GM12891 (cell line): ENCODE measurements at regions not wholly inside any gene's neighbourhood (a gene's known extent, or its start where the extent isn't known, plus 50 kb on each side); places are given as distances from the start of the nearest gene placed in this dataset.
"Not testable (repeated sequence)": the region's sequence is repeated elsewhere in the genome, so short reads cannot be mapped to it uniquely, and the experiment has no call there.

Source experiments
- DNase-seq: peaks from one replicate; pipeline ENCODE4 v3.0.0; 2011; ENCODE audit warnings: low spot score; ENCODE audit not compliant: insufficient read length
- FAIRE-seq: peaks from 2 replicates; lab custom pipeline; 2011; peaks lifted over from hg19 to GRCh38; lab: Jason Lieb, UNC
- PAX5 ChIP-seq: IDR thresholded peaks from 2 replicates; pipeline ENCODE4 v1.6.1; 2011; ENCODE audit warnings: low read length, moderate library complexity, mild to moderate bottlenecking; ENCODE audit not compliant: insufficient read depth, severe bottlenecking
- POLR2A ChIP-seq: IDR thresholded peaks from 2 replicates; pipeline ENCODE4 v1.6.1; 2011; ENCODE audit warnings: low read depth, low read length, control low read depth
- POLR2AphosphoS5 ChIP-seq: IDR thresholded peaks from 2 replicates; pipeline ENCODE4 v1.6.1; 2011; ENCODE audit warnings: low read depth, low read length, control low read depth
- POU2F2 ChIP-seq: IDR thresholded peaks from 2 replicates; pipeline ENCODE4 v1.6.1; 2011; ENCODE audit warnings: low read depth, mild to moderate bottlenecking, control low read depth, low read length, moderate library complexity
- SPI1 ChIP-seq: IDR thresholded peaks from 2 replicates; pipeline ENCODE4 v1.6.1; 2011; ENCODE audit warnings: low read depth, low read length, control low read depth
- TAF1 ChIP-seq: IDR thresholded peaks from 2 replicates; pipeline ENCODE4 v1.6.1; 2011; ENCODE audit warnings: low read depth, low read length, control low read depth

DNA sequence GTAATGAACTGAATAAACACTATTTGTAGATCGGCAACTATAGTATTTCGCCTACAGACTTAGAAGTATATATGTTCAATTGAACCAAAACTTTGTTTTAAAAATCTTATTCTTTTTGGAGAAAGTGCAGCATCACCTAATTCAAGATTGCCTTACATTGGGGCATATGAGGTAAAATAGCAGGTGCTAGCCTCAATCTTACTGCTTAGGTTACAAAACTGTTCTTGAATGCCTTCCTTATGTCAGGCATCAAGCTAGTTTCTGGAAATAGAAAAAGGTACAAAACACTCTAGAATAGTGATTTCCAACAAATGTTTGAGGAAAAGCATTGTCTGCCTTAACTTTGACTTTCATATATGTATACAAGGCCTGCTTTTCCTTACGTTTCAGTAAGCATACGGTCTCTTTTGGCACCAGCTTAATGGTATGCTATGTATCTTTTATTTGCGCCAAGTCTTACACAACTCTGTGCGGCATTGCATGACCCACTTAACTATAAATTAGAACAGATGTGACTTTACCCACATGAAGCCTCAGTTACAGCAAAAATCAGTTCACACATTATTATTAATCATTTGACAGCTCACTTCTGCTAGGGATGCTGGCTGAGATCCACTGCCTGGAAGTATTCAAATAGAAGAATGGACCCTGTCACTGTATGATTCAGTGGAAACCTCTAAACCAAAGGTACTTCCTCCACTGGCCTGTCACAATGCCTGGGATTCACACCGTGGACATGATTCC is 174.1 kb downstream of the PRELID2 start:
- FAIRE-seq (no peak), DNase-seq (no peak)
- TF ChIP-seq POLR2AphosphoS5: no peak
- no peak for TF ChIP-seq POU2F2
- TF ChIP-seq SPI1: no peak
- no peak for TF ChIP-seq PAX5
- TF ChIP-seq POLR2A: no peak
- TF ChIP-seq TAF1: no peak

DNA sequence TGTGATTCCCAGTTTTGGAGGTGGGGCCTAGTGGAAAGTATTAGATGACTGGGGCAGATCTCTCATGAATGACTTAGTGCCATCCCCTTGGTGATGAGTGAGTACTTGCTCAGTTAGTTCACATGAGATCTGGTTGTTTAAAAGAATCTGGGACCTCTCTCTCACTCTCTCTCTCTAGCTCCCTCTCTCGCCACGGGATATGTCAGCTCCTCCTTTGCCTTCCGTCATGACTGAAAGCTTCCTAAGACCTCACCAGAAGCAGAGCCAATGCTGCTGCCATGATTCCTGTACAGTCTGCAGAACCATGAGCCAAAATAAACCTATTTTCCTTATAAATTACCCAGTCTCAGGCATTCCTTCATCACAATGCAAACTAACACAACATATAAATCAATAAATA is 176.7 kb downstream of the PRELID2 start:
- FAIRE-seq: no peak
- TF ChIP-seq PAX5 (no peak), POU2F2 (no peak), POLR2A (no peak)
- no peak for DNase-seq

DNA sequence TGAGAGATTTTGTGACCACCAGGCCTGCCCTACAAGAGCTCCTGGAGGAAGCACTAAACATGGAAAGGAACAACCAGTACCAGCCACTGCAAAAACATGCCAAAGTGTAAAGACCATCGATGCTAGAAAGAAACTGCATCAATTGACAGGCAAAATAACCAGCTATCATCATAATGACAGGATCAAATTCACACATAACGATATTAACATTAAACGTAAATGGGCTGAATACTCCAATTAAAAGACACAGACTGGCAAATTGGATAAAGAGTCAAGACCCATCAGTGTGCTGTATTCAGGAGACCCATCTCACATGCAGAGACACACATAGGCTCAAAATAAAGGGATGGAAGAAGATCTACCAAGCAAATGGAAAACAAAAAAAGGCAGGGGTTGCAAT is 182.4 kb downstream of the PRELID2 start:
- FAIRE-seq, DNase-seq: not testable (repeated sequence)

DNA sequence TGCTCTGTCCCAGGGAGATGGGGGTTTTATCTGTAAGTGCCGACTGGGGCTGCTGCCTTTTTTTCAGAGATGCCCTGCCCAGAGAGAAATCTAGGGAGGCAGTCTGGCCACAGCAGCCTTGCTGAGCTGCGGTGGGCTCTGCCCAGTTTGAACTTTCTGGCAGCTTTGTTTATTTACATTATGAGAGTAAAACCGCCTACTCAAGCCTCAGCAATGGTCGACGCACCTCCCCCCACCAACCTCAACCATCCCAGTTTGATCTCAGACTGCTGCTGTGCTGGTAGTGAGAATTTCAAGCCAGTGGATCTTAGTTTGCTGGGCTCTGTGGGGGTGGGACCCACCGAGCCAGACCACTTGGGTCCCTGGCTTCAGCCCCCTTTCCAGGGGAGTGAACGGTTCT is 188.0 kb downstream of the PRELID2 start:
- not testable (repeated sequence) for FAIRE-seq, DNase-seq

DNA sequence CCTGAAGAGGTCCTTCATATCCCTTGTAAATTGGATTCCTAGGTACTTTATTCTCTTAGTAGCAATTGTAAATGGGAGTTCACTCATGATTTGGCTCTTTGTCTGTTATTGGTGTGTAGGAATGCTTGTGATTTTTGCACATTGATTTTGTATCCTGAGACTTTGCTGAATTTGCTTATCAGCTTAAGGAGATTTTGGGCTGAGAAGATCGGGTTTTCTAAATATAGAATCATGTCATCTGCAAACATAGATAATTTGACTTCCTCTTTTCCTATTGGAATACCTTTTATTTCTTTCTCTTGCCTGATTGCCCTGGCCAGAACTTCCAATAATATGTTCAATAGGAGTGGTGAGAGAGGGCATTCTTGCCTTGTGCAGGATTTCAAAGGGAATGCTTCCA is 191.9 kb downstream of the PRELID2 start:
- not testable (repeated sequence) for DNase-seq, FAIRE-seq

DNA sequence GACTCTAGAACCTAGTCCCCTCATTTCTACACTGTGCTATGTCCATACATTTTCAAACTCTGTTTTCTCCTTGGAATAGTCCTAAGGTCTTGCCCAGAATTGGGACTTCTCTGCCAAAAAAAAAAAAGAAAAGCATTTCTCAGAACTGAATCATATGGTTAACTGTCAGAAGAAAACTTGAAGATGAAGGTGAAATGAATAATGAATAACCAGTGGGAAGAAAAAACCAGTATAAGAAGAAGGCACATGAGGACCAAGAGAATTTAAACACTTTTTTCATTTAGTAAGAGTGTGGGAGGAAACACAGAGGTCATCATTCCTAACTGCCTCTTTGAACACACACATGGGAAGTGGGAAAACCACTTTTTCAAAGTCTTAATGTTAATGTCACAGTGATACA is 197.7 kb downstream of the PRELID2 start:
- no peak for DNase-seq
- TF ChIP-seq TAF1: no peak
- TF ChIP-seq POLR2AphosphoS5: no peak
- TF ChIP-seq SPI1: no peak
- TF ChIP-seq POU2F2: no peak
- no peak for TF ChIP-seq POLR2A
- no peak for TF ChIP-seq PAX5
- FAIRE-seq: no peak

DNA sequence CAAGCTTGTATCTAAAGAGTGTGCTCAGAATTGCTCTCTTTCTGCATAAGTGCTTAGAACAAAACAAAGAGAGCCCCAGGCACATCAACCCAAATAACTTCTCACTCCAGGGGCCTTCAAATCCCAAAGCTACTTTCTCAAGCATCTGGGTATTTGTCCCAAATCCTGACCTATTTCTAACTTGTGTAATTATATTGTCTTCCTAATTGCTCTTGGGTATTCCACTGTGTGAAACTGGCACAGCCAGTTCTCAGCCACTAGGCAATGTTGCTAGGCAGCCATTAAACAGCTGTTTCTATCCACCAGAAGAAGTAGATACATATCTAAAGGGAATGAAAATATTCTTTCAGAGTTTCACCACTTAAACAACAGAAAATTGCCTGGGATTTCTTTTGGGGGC is 198.8 kb downstream of the PRELID2 start:
- FAIRE-seq (no peak), DNase-seq (no peak)
- TF ChIP-seq PAX5 (no peak), POLR2AphosphoS5 (no peak), POLR2A (no peak), SPI1 (no peak), POU2F2 (no peak), TAF1 (no peak)

DNA sequence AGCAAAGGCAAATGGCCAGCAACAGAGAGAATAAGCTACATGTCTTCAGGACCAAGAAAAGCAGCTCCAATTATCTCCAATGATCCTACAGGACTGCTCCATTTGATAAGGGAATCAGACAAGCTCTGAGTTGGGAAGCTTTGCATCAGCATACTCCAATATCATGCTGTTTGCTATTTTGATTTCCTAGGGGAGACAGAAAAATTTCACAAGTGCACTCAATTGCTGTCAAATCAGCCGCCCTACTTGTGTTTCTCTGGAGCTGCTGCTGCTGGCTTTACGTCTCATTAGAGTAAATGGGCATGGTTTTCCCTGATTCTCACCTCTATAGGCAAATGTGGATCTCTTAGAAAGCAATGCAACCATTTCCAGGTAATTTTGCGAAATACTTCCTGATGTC is 201.7 kb downstream of the PRELID2 start:
- FAIRE-seq: no peak
- DNase-seq: no peak
- TF ChIP-seq POLR2A: no peak
- TF ChIP-seq TAF1: no peak
- no peak for TF ChIP-seq PAX5
- TF ChIP-seq POLR2AphosphoS5: no peak
- TF ChIP-seq POU2F2: no peak
- no peak for TF ChIP-seq SPI1

DNA sequence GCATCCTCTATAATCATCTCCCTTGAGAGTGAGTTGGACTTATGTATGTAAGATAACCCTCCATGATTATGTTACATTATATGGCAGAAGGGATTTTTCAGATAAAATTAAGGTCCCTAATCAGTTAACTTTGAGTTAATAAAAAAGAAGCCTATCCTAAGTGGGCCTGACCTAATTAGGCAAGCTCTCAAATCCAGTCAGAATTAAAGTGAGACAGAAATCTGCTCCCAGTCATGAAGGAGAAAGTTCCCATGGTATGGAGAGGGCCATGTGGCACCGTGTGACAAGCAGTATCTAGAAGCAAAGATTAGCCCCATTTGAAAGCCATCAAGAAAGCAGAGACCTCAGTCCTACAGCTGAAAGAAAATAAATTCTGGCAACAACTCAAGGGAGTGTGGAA is 202.4 kb downstream of the PRELID2 start:
- FAIRE-seq (no peak), DNase-seq (no peak)
- TF ChIP-seq POLR2A: no peak
- TF ChIP-seq TAF1: no peak
- no peak for TF ChIP-seq POU2F2
- no peak for TF ChIP-seq POLR2AphosphoS5
- TF ChIP-seq SPI1: no peak
- no peak for TF ChIP-seq PAX5

DNA sequence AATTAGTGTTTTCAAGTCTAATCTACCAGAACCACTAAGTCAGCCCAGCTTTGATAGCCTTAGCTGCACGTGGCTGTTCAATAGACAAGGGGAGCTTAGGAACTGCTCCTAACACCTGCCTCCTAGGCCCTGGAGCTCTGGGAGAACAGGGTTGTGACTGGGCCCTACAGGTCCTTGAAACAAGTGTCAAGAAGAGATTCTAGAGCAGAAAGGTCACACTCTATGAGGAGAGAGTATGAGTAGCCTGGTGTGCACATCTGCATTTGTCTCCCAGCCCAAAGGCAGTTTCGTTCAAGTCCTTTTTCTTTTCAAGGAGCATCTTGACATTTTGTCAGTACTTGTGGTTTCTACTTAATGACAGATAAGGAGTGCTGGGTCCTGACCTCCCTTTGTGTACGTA is 206.1 kb downstream of the PRELID2 start:
- TF ChIP-seq POU2F2: no peak
- no peak for TF ChIP-seq POLR2A
- TF ChIP-seq POLR2AphosphoS5: no peak
- no peak for TF ChIP-seq TAF1
- FAIRE-seq: no peak
- DNase-seq: no peak

DNA sequence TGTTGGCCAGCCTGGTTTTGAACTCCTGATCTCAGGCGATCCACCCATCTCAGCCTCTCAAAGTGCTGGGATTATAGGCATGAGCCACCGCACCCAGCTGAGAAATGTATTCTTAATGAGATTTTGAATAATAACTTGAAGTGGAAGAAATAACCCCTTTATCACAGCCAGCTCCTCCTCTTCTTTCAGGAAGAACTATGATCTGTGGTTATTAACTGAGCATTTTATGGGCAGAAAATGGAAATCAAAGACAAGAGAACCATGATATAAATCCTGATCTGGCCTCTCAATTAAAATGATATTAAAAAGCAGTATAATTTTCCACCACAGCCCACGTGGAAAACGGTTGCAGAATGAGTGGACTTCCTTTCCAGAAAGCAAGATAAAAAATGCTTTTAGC is 206.6 kb downstream of the PRELID2 start:
- FAIRE-seq (no peak), DNase-seq (no peak)
- TF ChIP-seq POLR2A (no peak), POU2F2 (no peak), PAX5 (no peak), TAF1 (no peak), SPI1 (no peak), POLR2AphosphoS5 (no peak)
